OCI-M2 (cell line): ENCODE measurements at regions not wholly inside any gene's neighbourhood (a gene's known extent, or its start where the extent isn't known, plus 50 kb on each side); places are given as distances from the start of the nearest gene placed in this dataset.

Experiments
- DNase-seq: peaks from one replicate; lab custom pipeline; 2025; ENCODE audit not compliant: unreplicated experiment; lab: John Stamatoyannopoulos, UW

- no peak for DNase-seq
Measured at GRCh38 chr5:88545338-88545737, 276.7 kb upstream of the TMEM161B start.

- DNase-seq, result no peak
Measured at GRCh38 chr5:88544671-88545070, 276.0 kb upstream of the TMEM161B start.

- no peak for DNase-seq
Measured at GRCh38 chr5:88544136-88544645, 275.5 kb upstream of the TMEM161B start.

- DNase-seq, result no peak
Measured at GRCh38 chr5:88542786-88543185, 274.1 kb upstream of the TMEM161B start.

- DNase-seq, result no peak
Measured at GRCh38 chr5:88540471-88541115, 271.9 kb upstream of the TMEM161B start.

GRCh38 chr5:88539693-88540365 is 271.2 kb upstream of the TMEM161B start:
- no peak for DNase-seq

GRCh38 chr5:88539026-88539425 is 270.4 kb upstream of the TMEM161B start:
- no peak for DNase-seq

GRCh38 chr5:88536146-88536545 is 267.5 kb upstream of the TMEM161B start:
- DNase-seq, result no peak

GRCh38 chr5:88524941-88525340 is 256.3 kb upstream of the TMEM161B start:
- no peak for DNase-seq

GRCh38 chr5:88519066-88519465 is 250.4 kb upstream of the TMEM161B start:
- no peak for DNase-seq

GRCh38 chr5:88518131-88519016 is 249.7 kb upstream of the TMEM161B start:
- no peak for DNase-seq

GRCh38 chr5:88515881-88516819 is 247.5 kb upstream of the TMEM161B start:
- DNase-seq, result no peak

- no peak for DNase-seq
Measured at GRCh38 chr5:88515068-88515467, 246.4 kb upstream of the TMEM161B start.

- no peak for DNase-seq
Measured at GRCh38 chr5:88509403-88509802, 240.8 kb upstream of the TMEM161B start.

- DNase-seq, result no peak
Measured at GRCh38 chr5:88507261-88507660, 238.6 kb upstream of the TMEM161B start.

- no peak for DNase-seq
Measured at GRCh38 chr5:88503406-88503805, 234.8 kb upstream of the TMEM161B start.

GRCh38 chr5:88503041-88503345 is 234.3 kb upstream of the TMEM161B start:
- no peak for DNase-seq

GRCh38 chr5:88502179-88503040 is 233.8 kb upstream of the TMEM161B start:
- no peak for DNase-seq

GRCh38 chr5:88495810-88496209 is 227.2 kb upstream of the TMEM161B start:
- no peak for DNase-seq

- no peak for DNase-seq
Measured at GRCh38 chr5:88490874-88491273, 222.2 kb upstream of the TMEM161B start.
